HCT116 (cell line): ENCODE measurements at regions not wholly inside any gene's neighbourhood (a gene's known extent, or its start where the extent isn't known, plus 50 kb on each side); places are given as distances from the start of the nearest gene placed in this dataset.

Experiments
- ATAC-seq: fragments of 200-7000 bp; cut with Tn5 transposase; 2 replicates; pipeline ENCODE4 v1.9.1; 2020; ENCODE audit warnings: mild to moderate bottlenecking, moderate library complexity
- BruUV-seq: library from RNA; stranded (reverse); fragments of 400-500 nt; replicated peaks from 2 replicates; lab custom pipeline; 2021; lab: Mats Ljungman, UMichigan
- CTCF ChIA-PET: fragments of 300-600 bp; sonication (Branson Sonifier 250); formaldehyde crosslinking; loops from one replicate; lab custom pipeline; 2021; ENCODE audit warnings: antibody characterized with exemption; lab: Charles Lee
- POLR2A ChIA-PET: fragments of 300-600, 350-600 bp; sonication (Branson Sonifier 250); formaldehyde crosslinking; loops from one replicate; lab custom pipeline; 2021; ENCODE audit warnings: antibody characterized with exemption; lab: Charles Lee
- RAD21 ChIA-PET, 2 experiments: fragments of 300-600 bp; sonication (Branson Sonifier 250); formaldehyde crosslinking; loops; one replicate each; lab custom pipeline; 2023; ENCODE audit warnings: low total read pairs in 2 of 2; ENCODE audit not compliant: uncharacterized antibody in 2 of 2, unreplicated experiment in 2 of 2, low non-redundant PET in 1 of 2; lab: Charles Lee
- DNase-seq: peaks from one replicate; pipeline ENCODE4 v3.0.0-alpha.2; 2010; ENCODE audit warnings: low read depth, low spot score
- H2AFZ ChIP-seq: fragments of 200-600 bp; shearing (Covaris generic), sonication (generic); 2 replicates; pipeline ENCODE4 v1.6.1; 2017; ENCODE audit warnings: low read depth, mixed run types, mixed read lengths, antibody characterized with exemption, low read length; ENCODE audit not compliant: poor library complexity, severe bottlenecking
- H3K27ac ChIP-seq: 2 replicates; pipeline ENCODE4 v1.5.1; 2012; ENCODE audit warnings: low read depth, low read length
- H3K27me3 ChIP-seq: fragments of 200-600 bp; sonication (generic); 2 replicates; pipeline ENCODE4 v1.6.1; 2016; ENCODE audit warnings: mixed run types, low read length, mixed read lengths; ENCODE audit not compliant: insufficient read depth
- H3K36me3 ChIP-seq, 2 experiments: fragments of 200-500 bp in 1 of 2; fragments of 200-600 bp in 1 of 2; sonication (Bioruptor generic) in 1 of 2; sonication (generic) in 1 of 2; 2 replicates each; pipeline versions ENCODE4 v1.5.1 to v1.6.1; 2014 to 2016; ENCODE audit warnings: low read length in 2 of 2, inconsistent platforms in 1 of 2, mixed read lengths in 1 of 2, mixed run types in 1 of 2; ENCODE audit not compliant: insufficient read depth in 2 of 2, control insufficient read depth in 1 of 2
- H3K4me1 ChIP-seq, 2 experiments: fragments of 200-600 bp in 1 of 2; sonication (generic) in 1 of 2; 2 replicates each; pipeline versions ENCODE4 v1.5.1 to v1.6.1; 2012 to 2017; ENCODE audit warnings: low read length in 2 of 2, inconsistent platforms in 1 of 2, mild to moderate bottlenecking in 1 of 2, mixed read lengths in 1 of 2, mixed run types in 1 of 2, moderate library complexity in 1 of 2; ENCODE audit not compliant: insufficient read depth in 2 of 2, control insufficient read depth in 1 of 2
- H3K4me2 ChIP-seq: fragments of 200-600 bp; sonication (generic); 2 replicates; pipeline ENCODE4 v1.6.1; 2017; ENCODE audit warnings: mixed run types, low read length, mixed read lengths
- H3K4me3 ChIP-seq, 2 experiments: fragments of 200-600 bp in 1 of 2; sonication (generic) in 1 of 2; replicated peaks in 1 of 2; 2 replicates each; pipeline ENCODE4 v1.5.1; 2011 to 2016; ENCODE audit warnings: low read length in 2 of 2, control low read depth in 1 of 2, low read depth in 1 of 2, mild to moderate bottlenecking in 1 of 2, mixed read lengths in 1 of 2, mixed run types in 1 of 2
- H3K79me2 ChIP-seq: fragments of 200-600 bp; sonication (generic); 2 replicates; pipeline ENCODE4 v1.6.1; 2017; ENCODE audit warnings: mild to moderate bottlenecking, mixed run types, low read length, moderate library complexity, mixed read lengths; ENCODE audit not compliant: insufficient read depth
- H3K9ac ChIP-seq: fragments of 200-600 bp; sonication (generic); 2 replicates; pipeline ENCODE4 v1.6.1; 2016; ENCODE audit warnings: low read length, mixed read lengths
- H3K9me2 ChIP-seq: fragments of 200-600 bp; sonication (generic), shearing (Covaris generic); 2 replicates; pipeline ENCODE4 v1.6.1; 2017; ENCODE audit warnings: mixed run types, mild to moderate bottlenecking, moderate library complexity; ENCODE audit not compliant: insufficient read depth
- H3K9me3 ChIP-seq, 2 experiments: fragments of 200-500 bp in 1 of 2; fragments of 200-600 bp in 1 of 2; sonication (Bioruptor generic) in 1 of 2; sonication (generic) in 1 of 2; 2 replicates each; pipeline ENCODE4 v1.6.1; 2014 to 2017; ENCODE audit warnings: low read length in 2 of 2, mixed read lengths in 2 of 2, inconsistent platforms in 1 of 2, low read depth in 1 of 2, mild to moderate bottlenecking in 1 of 2, mixed run types in 1 of 2, moderate library complexity in 1 of 2; ENCODE audit not compliant: control insufficient read depth in 1 of 2, insufficient read depth in 1 of 2
- H4K20me1 ChIP-seq: fragments of 200-600 bp; sonication (generic), shearing (Covaris generic); 2 replicates; pipeline ENCODE4 v1.6.1; 2017; ENCODE audit warnings: mixed run types, mild to moderate bottlenecking, moderate library complexity; ENCODE audit not compliant: insufficient read depth
- CEBPB ChIP-seq: IDR thresholded peaks from 2 replicates; pipeline ENCODE4 v1.6.1; 2012; ENCODE audit warnings: low read depth
- CTCF ChIP-seq, 3 experiments: fragments of 200-600 bp in 1 of 3; sonication (generic) in 1 of 3; IDR thresholded peaks in 2 of 3; conservative IDR thresholded peaks in 1 of 3; 2 replicates each; pipeline ENCODE4 v1.5.1; 2012 to 2017; ENCODE audit warnings: low read depth in 2 of 3, low read length in 2 of 3, antibody characterized with exemption in 1 of 3, borderline replicate concordance in 1 of 3, control low read depth in 1 of 3, mild to moderate bottlenecking in 1 of 3, mixed read lengths in 1 of 3, mixed run types in 1 of 3, moderate library complexity in 1 of 3; ENCODE audit not compliant: insufficient read depth in 1 of 3
- JUND ChIP-seq: IDR thresholded peaks from 2 replicates; pipeline ENCODE4 v1.6.1; 2012
- POLR2AphosphoS5 ChIP-seq: IDR thresholded peaks from 2 replicates; pipeline ENCODE4 v1.6.1; 2011; ENCODE audit warnings: mild to moderate bottlenecking, low read depth, low read length, moderate library complexity
- RAD21 ChIP-seq: IDR thresholded peaks from 2 replicates; pipeline ENCODE4 v1.6.1; 2012; ENCODE audit warnings: low read depth, mild to moderate bottlenecking
- ZFX ChIP-seq: fragments of 450-650 bp; IDR thresholded peaks from 2 replicates; pipeline ENCODE4 v1.6.1; 2017
- intact Hi-C: fragments of 100-400 bp; cut with micrococcal nuclease; formaldehyde crosslinking; loops from 2 replicates; pipeline ENCODE4 v1.10.0; 2022
- TF ChIP-seq, protein P1 (sequence below): IDR thresholded peaks from 2 replicates; pipeline ENCODE4 v1.6.1; 2012
- TF ChIP-seq, protein P2 (sequence below): IDR thresholded peaks from 2 replicates; pipeline ENCODE4 v1.6.1; 2012; ENCODE audit warnings: low read depth

DNA sequence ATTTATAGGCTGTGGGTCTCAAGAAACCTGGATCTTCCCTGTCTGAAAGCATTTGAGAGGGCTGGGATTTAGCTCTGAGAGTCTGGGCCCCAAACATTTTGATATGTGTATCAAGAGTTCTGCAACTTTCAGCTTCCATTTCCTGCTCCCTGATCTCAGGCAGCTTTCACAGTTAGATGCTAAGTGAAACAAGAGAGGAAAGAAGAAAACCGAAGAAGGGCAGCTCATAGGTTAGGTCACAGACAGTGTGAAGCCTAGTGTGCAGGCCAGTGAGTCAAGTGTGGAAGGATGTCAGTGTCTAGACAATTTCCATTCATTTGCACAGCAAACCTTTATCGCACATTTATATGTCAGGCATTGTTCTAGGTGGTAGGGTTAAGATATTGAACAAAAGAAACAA, 173.6 kb upstream of the PROK2 start:
- ChIA-PET CTCF (no interaction called here), RAD21 (no interaction called here), POLR2A (no interaction called here)
- Histone ChIP-seq H3K27ac (no peak overlapping the region), H4K20me1 (no peaks in the 10 kb centered on the region), H3K36me3 (no peaks in the 10 kb centered on the region), H3K9ac (no peak overlapping the region), H2AFZ (no peak overlapping the region), H3K79me2 (no peaks in the 10 kb centered on the region), H3K9me3 (no peaks in the 10 kb centered on the region), H3K9me2 (no peaks in the 10 kb centered on the region), H3K4me3 (no peak overlapping the region), H3K4me2 (no peak overlapping the region), H3K27me3 (peaks cover 43% of the 10 kb centered on the region), H3K4me1 (peaks cover 0 to 3% of the 10 kb centered on the region in 2 experiments; a peak in 1 of 4 replicates)
- BruUV-seq = no TSS peak
- ATAC-seq (no peak), DNase-seq (no peak)
- TF ChIP-seq POLR2AphosphoS5 = no peak
- TF ChIP-seq, protein P1, sequence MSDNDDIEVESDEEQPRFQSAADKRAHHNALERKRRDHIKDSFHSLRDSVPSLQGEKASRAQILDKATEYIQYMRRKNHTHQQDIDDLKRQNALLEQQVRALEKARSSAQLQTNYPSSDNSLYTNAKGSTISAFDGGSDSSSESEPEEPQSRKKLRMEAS = no peak
- TF ChIP-seq JUND = no peak
- TF ChIP-seq, protein P2, sequence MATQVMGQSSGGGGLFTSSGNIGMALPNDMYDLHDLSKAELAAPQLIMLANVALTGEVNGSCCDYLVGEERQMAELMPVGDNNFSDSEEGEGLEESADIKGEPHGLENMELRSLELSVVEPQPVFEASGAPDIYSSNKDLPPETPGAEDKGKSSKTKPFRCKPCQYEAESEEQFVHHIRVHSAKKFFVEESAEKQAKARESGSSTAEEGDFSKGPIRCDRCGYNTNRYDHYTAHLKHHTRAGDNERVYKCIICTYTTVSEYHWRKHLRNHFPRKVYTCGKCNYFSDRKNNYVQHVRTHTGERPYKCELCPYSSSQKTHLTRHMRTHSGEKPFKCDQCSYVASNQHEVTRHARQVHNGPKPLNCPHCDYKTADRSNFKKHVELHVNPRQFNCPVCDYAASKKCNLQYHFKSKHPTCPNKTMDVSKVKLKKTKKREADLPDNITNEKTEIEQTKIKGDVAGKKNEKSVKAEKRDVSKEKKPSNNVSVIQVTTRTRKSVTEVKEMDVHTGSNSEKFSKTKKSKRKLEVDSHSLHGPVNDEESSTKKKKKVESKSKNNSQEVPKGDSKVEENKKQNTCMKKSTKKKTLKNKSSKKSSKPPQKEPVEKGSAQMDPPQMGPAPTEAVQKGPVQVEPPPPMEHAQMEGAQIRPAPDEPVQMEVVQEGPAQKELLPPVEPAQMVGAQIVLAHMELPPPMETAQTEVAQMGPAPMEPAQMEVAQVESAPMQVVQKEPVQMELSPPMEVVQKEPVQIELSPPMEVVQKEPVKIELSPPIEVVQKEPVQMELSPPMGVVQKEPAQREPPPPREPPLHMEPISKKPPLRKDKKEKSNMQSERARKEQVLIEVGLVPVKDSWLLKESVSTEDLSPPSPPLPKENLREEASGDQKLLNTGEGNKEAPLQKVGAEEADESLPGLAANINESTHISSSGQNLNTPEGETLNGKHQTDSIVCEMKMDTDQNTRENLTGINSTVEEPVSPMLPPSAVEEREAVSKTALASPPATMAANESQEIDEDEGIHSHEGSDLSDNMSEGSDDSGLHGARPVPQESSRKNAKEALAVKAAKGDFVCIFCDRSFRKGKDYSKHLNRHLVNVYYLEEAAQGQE = no peak
- no peak for TF ChIP-seq CEBPB
- no peak for TF ChIP-seq RAD21
- intact Hi-C loops = no loop called here

DNA sequence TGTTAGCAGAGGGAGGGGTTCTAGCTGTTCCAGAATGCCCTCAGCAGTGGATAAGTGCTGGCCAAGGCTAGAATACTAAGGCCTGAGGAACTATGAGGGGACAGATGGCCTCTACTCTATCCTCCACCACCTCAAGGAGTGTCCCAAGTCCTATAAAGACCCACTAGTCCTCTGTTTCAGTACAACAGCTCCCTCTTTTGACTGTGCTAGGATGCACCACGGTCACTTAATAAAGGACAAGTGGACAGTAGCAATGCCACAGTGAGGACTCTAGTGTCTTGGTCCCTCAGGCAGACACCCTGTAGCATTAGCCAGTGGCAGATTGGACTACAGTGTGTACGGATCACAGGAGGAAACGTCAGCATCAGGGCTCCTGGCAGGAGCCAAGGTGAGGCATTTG, 171.8 kb upstream of the PROK2 start:
- Histone ChIP-seq H3K9me3 (no peaks in the 10 kb centered on the region), H2AFZ (no peak overlapping the region), H3K4me3 (no peak overlapping the region), H3K4me2 (no peak overlapping the region), H4K20me1 (no peaks in the 10 kb centered on the region), H3K27ac (no peak overlapping the region), H3K27me3 (peaks cover 27% of the 10 kb centered on the region; the same call in 1 of the 2 replicates), H3K36me3 (no peaks in the 10 kb centered on the region), H3K9me2 (no peaks in the 10 kb centered on the region), H3K79me2 (no peaks in the 10 kb centered on the region), H3K9ac (no peak overlapping the region), H3K4me1 (peaks cover 0 to 3% of the 10 kb centered on the region in 2 experiments; a peak in 1 of 4 replicates)
- ChIA-PET RAD21 (no interaction called here), POLR2A (no interaction called here), CTCF (interaction anchor here (0.6 to 2.2 kb wide), 6 partner anchors 9 to 336 kb away, joined by 3 to 7 read pairs (median 6); no protein-coding TSS in a partner anchor)
- intact Hi-C loops = no loop called here
- ATAC-seq (peak; percentile 51; the same call in 1 of the 2 replicates), DNase-seq (no peak)
- BruUV-seq = no TSS peak
- TF ChIP-seq ZFX (no peak), POLR2AphosphoS5 (no peak), CEBPB (no peak), CTCF (IDR thresholded peaks at IDR 0.05 in 2 of 3, conservative IDR thresholded peaks at IDR 0.05 in 1 of 3; ENCODE audit: borderline replicate concordance in 1 of 3, insufficient read depth in 1 of 3, low read depth in 2 of 3, low read length in 2 of 3) (peak in 2 of 3 experiments; percentile 13 to 34; a peak in 2 of 6 replicates), RAD21 (peak; percentile 26; the same call in 1 of the 2 replicates)
- TF ChIP-seq, all 23 proteins: peak for 2
